WTC11 (cell line): ENCODE measurements at regions not wholly inside any gene's neighbourhood (a gene's known extent, or its start where the extent isn't known, plus 50 kb on each side); places are given as distances from the start of the nearest gene placed in this dataset.

Source experiments
- ATAC-seq: fragments of 200-7000 bp; cut with Tn5 transposase; 2 replicates; pipeline ENCODE4 v1.10.0; 2021; ENCODE audit warnings: mild to moderate bottlenecking, moderate library complexity
- CTCF ChIA-PET: fragments of 300-600 bp; sonication (Branson Sonifier 250); formaldehyde crosslinking; loops from one replicate; lab custom pipeline; 2021; ENCODE audit warnings: antibody characterized with exemption; lab: Charles Lee
- POLR2A ChIA-PET: fragments of 350-600 bp; sonication (Branson Sonifier 250); formaldehyde crosslinking; loops from one replicate; lab custom pipeline; 2021; ENCODE audit warnings: antibody characterized with exemption; lab: Charles Lee
- DNase-seq: peaks from one replicate; pipeline ENCODE4 v3.0.0; 2021; ENCODE audit warnings: low spot score
- H3K27ac Mint-ChIP-seq: 2 replicates; pipeline ENCODE4 v1.8.0; 2021; ENCODE audit warnings: mixed read lengths
- H3K27me3 Mint-ChIP-seq: 2 replicates; pipeline ENCODE4 v1.8.0; 2021; ENCODE audit warnings: low read depth, mild to moderate bottlenecking, moderate library complexity, mixed read lengths
- H3K36me3 Mint-ChIP-seq: 2 replicates; pipeline ENCODE4 v1.8.0; 2021; ENCODE audit warnings: mixed read lengths
- H3K4me1 Mint-ChIP-seq: 2 replicates; pipeline ENCODE4 v1.8.0; 2022; ENCODE audit warnings: mixed read lengths
- H3K4me3 Mint-ChIP-seq: 2 replicates; pipeline ENCODE4 v1.8.0; 2021; ENCODE audit warnings: mild to moderate bottlenecking, moderate library complexity, mixed read lengths
- H3K9me3 Mint-ChIP-seq: 2 replicates; pipeline ENCODE4 v1.8.0; 2021; ENCODE audit warnings: mixed read lengths
- AR ChIP-seq: fragments of 250-450 bp; sonication (Bioruptor Pico); IDR thresholded peaks from 2 replicates; pipeline ENCODE4 v1.9.0; 2021; ENCODE audit warnings: mild to moderate bottlenecking
- CREM ChIP-seq: sonication (generic); formaldehyde crosslinking; IDR thresholded peaks from 2 replicates; pipeline ENCODE4 v1.8.1; 2022; ENCODE audit warnings: mild to moderate bottlenecking, missing genetic modification reagents, moderate library complexity
- E2F1 ChIP-seq: sonication (generic); formaldehyde crosslinking; IDR thresholded peaks from 2 replicates; pipeline ENCODE4 v1.8.0; 2022; ENCODE audit warnings: mild to moderate bottlenecking, missing genetic modification reagents
- E2F4 ChIP-seq: sonication (generic); formaldehyde crosslinking; IDR thresholded peaks from 2 replicates; pipeline ENCODE4 v1.8.1; 2022; ENCODE audit warnings: low read depth, mild to moderate bottlenecking, moderate library complexity, missing genetic modification reagents, borderline replicate concordance
- ETV6 ChIP-seq: sonication (generic); formaldehyde crosslinking; IDR thresholded peaks from 2 replicates; pipeline ENCODE4 v1.8.1; 2022; ENCODE audit warnings: mild to moderate bottlenecking, missing genetic modification reagents
- IRF1 ChIP-seq: sonication (generic); formaldehyde crosslinking; IDR thresholded peaks from 2 replicates; pipeline ENCODE4 v1.8.0; 2023; ENCODE audit warnings: missing genetic modification reagents
- KAT7 ChIP-seq: sonication (generic); formaldehyde crosslinking; IDR thresholded peaks from 2 replicates; pipeline ENCODE4 v1.8.1; 2023; ENCODE audit warnings: missing genetic modification reagents, mild to moderate bottlenecking, borderline replicate concordance
- NFYB ChIP-seq: sonication (generic); formaldehyde crosslinking; conservative IDR thresholded peaks from 2 replicates; pipeline ENCODE4 v1.8.0; 2022; ENCODE audit warnings: low read depth, missing genetic modification reagents
- PRDM15 ChIP-seq: sonication (generic); formaldehyde crosslinking; IDR thresholded peaks from 2 replicates; pipeline ENCODE4 v1.8.0; 2022; ENCODE audit warnings: missing genetic modification reagents
- RELA ChIP-seq: sonication (generic); formaldehyde crosslinking; IDR thresholded peaks from 2 replicates; pipeline ENCODE4 v1.8.1; 2022; ENCODE audit warnings: missing genetic modification reagents, mild to moderate bottlenecking, borderline replicate concordance
- SMAD3 ChIP-seq: sonication (generic); formaldehyde crosslinking; IDR thresholded peaks from 2 replicates; pipeline ENCODE4 v1.8.0; 2022; ENCODE audit warnings: missing genetic modification reagents, mild to moderate bottlenecking, borderline replicate concordance
- SP1 ChIP-seq: sonication (generic); formaldehyde crosslinking; conservative IDR thresholded peaks from 2 replicates; pipeline ENCODE4 v1.8.1; 2022; ENCODE audit warnings: missing genetic modification reagents
- TCF7 ChIP-seq: sonication (generic); formaldehyde crosslinking; IDR thresholded peaks from 2 replicates; pipeline ENCODE4 v1.8.0; 2022; ENCODE audit warnings: mild to moderate bottlenecking, low read depth, missing genetic modification reagents, moderate library complexity
- TEAD4 ChIP-seq: sonication (generic); formaldehyde crosslinking; IDR thresholded peaks from 2 replicates; pipeline ENCODE4 v1.8.0; 2022; ENCODE audit warnings: mild to moderate bottlenecking, missing genetic modification reagents
- TP53 ChIP-seq: sonication (generic); formaldehyde crosslinking; IDR thresholded peaks from 2 replicates; pipeline ENCODE4 v1.8.1; 2023; ENCODE audit warnings: mild to moderate bottlenecking, missing genetic modification reagents
- ZNF396 ChIP-seq: fragments of 250-450 bp; sonication (Bioruptor Pico); IDR thresholded peaks from 2 replicates; pipeline ENCODE4 v1.8.0; 2021; ENCODE audit warnings: mild to moderate bottlenecking, moderate library complexity, borderline replicate concordance
- ZNF423 ChIP-seq: fragments of 250-450 bp; sonication (Bioruptor Pico); IDR thresholded peaks from 2 replicates; pipeline ENCODE4 v2.1.2; 2022; ENCODE audit warnings: mild to moderate bottlenecking, moderate library complexity
- ZNF425 ChIP-seq: fragments of 250-450 bp; sonication (Bioruptor Pico); conservative IDR thresholded peaks from 2 replicates; pipeline ENCODE4 v1.9.0; 2021; ENCODE audit warnings: mild to moderate bottlenecking
- ZNF512 ChIP-seq: sonication (generic); formaldehyde crosslinking; IDR thresholded peaks from 2 replicates; pipeline ENCODE4 v1.8.1; 2022; ENCODE audit warnings: missing genetic modification reagents, borderline replicate concordance

- peaks cover 28% of the 10 kb centered on the region for H3K9me3 Mint-ChIP-seq
- ATAC-seq (no peak), DNase-seq (no peak)
- H3K4me3 Mint-ChIP-seq, result no peak overlapping the region
- ChIA-PET POLR2A (no interaction called here), CTCF (no interaction called here)
- TF ChIP-seq SP1 (CRISPR knock-in tag), result no peak
- no peak for TF ChIP-seq TP53 (CRISPR knock-in tag)
- no peak for TF ChIP-seq IRF1 (CRISPR knock-in tag)
- TF ChIP-seq ZNF512 (CRISPR knock-in tag), result no peak
- no peak for TF ChIP-seq CREM (CRISPR knock-in tag)
- no peak for TF ChIP-seq ETV6 (CRISPR knock-in tag)
- TF ChIP-seq ZNF396 (CRISPR knock-in tag), result no peak
- no peak for TF ChIP-seq AR
- peaks cover 14% of the 10 kb centered on the region for H3K36me3 Mint-ChIP-seq
- H3K4me1 Mint-ChIP-seq, result no peaks in the 10 kb centered on the region
- H3K27me3 Mint-ChIP-seq, result no peaks in the 10 kb centered on the region
- H3K27ac Mint-ChIP-seq, result no peak overlapping the region
Measured at GRCh38 chr12:89791286-89791685, 82.6 kb upstream of the ATP2B1 start.

GRCh38 chr12:89789862-89790261 is 81.2 kb upstream of the ATP2B1 start:
- DNase-seq, result no peak
- H3K4me1 Mint-ChIP-seq, result no peaks in the 10 kb centered on the region
- no peaks in the 10 kb centered on the region for H3K27me3 Mint-ChIP-seq
- ATAC-seq, result no peak
- no peak overlapping the region for H3K27ac Mint-ChIP-seq
- peaks cover 43% of the 10 kb centered on the region for H3K9me3 Mint-ChIP-seq
- H3K4me3 Mint-ChIP-seq, result no peak overlapping the region
- H3K36me3 Mint-ChIP-seq, result peaks cover 27% of the 10 kb centered on the region
- CTCF ChIA-PET, result no interaction called here
- POLR2A ChIA-PET, result no interaction called here
- TF ChIP-seq SMAD3 (no peak), ZNF423 (CRISPR knock-in tag) (no peak), NFYB (no peak), RELA (CRISPR knock-in tag) (no peak), ZNF425 (CRISPR knock-in tag) (no peak), PRDM15 (CRISPR knock-in tag) (no peak), TCF7 (no peak), TEAD4 (CRISPR knock-in tag) (no peak), KAT7 (CRISPR knock-in tag) (no peak), E2F1 (CRISPR knock-in tag) (no peak), E2F4 (no peak)
